ENCODE measurements at regions not wholly inside any gene's neighbourhood (a gene's known extent, or its start where the extent isn't known, plus 50 kb on each side); places are given as distances from the start of the nearest gene placed in this dataset.

DNA sequence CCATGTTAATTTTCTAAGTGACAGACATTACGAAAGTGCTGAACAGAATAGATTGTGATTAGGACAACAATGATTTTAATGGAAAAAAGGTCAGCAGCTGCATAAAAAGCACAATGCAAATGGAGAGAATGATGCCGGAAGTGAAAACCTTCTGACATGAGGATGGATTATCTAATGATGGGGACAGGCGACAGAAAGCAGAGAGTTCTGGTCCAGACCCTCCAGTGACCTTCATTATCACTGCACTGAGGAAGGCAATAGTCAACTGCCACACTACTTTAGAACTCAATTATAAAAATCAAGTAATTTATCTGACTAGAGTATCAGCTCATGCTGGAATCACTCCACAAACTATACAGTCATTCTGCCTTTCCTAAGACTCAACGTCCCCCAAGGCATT is 746.1 kb upstream of the EPHA5 start:
- no peak for TF ChIP-seq POLR2A (IDR thresholded peaks at IDR 0.05)
- TF ChIP-seq, protein P1, sequence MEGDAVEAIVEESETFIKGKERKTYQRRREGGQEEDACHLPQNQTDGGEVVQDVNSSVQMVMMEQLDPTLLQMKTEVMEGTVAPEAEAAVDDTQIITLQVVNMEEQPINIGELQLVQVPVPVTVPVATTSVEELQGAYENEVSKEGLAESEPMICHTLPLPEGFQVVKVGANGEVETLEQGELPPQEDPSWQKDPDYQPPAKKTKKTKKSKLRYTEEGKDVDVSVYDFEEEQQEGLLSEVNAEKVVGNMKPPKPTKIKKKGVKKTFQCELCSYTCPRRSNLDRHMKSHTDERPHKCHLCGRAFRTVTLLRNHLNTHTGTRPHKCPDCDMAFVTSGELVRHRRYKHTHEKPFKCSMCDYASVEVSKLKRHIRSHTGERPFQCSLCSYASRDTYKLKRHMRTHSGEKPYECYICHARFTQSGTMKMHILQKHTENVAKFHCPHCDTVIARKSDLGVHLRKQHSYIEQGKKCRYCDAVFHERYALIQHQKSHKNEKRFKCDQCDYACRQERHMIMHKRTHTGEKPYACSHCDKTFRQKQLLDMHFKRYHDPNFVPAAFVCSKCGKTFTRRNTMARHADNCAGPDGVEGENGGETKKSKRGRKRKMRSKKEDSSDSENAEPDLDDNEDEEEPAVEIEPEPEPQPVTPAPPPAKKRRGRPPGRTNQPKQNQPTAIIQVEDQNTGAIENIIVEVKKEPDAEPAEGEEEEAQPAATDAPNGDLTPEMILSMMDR (IDR thresholded peaks at IDR 0.05) = no peak
